K562 (cell line): ENCODE measurements at regions not wholly inside any gene's neighbourhood (a gene's known extent, or its start where the extent isn't known, plus 50 kb on each side); places are given as distances from the start of the nearest gene placed in this dataset.

ENCODE experiments used
- ATAC-seq: fragments of 200-7000 bp; cut with Tn5 transposase; 3 replicates; pipeline ENCODE4 v1.9.1; 2020; ENCODE audit warnings: moderate library complexity
- BruUV-seq: library from RNA; stranded (reverse); fragments of 400-500 nt; replicated peaks from 2 replicates; lab custom pipeline; 2021; lab: Mats Ljungman, UMichigan
- CTCF ChIA-PET: fragments of 300-600 bp; formaldehyde crosslinking; extraction: SDS; loops from one replicate; lab custom pipeline; 2021; ENCODE audit warnings: low intra/inter-chr PET ratio; lab: Yijun Ruan, JAX
- POLR2A ChIA-PET: fragments of 300-600, 350-650 bp; sonication (Branson Sonifier 250); formaldehyde crosslinking; extraction: SDS; loops from one replicate; lab custom pipeline; 2021; ENCODE audit warnings: antibody characterized with exemption, inconsistent platforms; lab: Yijun Ruan, JAX
- DNase-seq, 4 experiments: peaks; one replicate each; pipeline versions ENCODE4 v3.0.0 to v3.0.0-alpha.2; 2011 to 2018; ENCODE audit warnings: low spot score in 3 of 4, mixed read lengths in 3 of 4; ENCODE audit errors: extremely low read depth in 1 of 4
- FAIRE-seq: peaks from 2 replicates; lab custom pipeline; 2011; peaks lifted over from hg19 to GRCh38; lab: Jason Lieb, UNC
- H2AFZ ChIP-seq: 2 replicates; pipeline ENCODE4 v1.6.0; 2011; ENCODE audit warnings: low read depth, low read length, control low read depth, inconsistent platforms
- H3K27ac ChIP-seq: fragments of 200-600 bp; 3 replicates; pipeline ENCODE4 v1.8.0; 2011; ENCODE audit warnings: low read depth, mild to moderate bottlenecking, control low read depth, inconsistent platforms, low read length, moderate library complexity, mixed read lengths; ENCODE audit errors: extremely low read depth
- H3K27me3 ChIP-seq, 2 experiments: fragments of 300-600 bp in 1 of 2; 2 replicates in 1 of 2; 3 replicates in 1 of 2; pipeline versions ENCODE4 v1.6.0 to v1.8.0; 2011; ENCODE audit warnings: inconsistent platforms in 2 of 2, low read length in 2 of 2, mild to moderate bottlenecking in 1 of 2, mixed read lengths in 1 of 2, moderate library complexity in 1 of 2; ENCODE audit not compliant: control insufficient read depth in 2 of 2, insufficient read depth in 2 of 2
- H3K36me3 ChIP-seq: fragments of 300-600 bp; 3 replicates; pipeline ENCODE4 v1.8.0; 2011; ENCODE audit warnings: mild to moderate bottlenecking, low read length, inconsistent platforms; ENCODE audit not compliant: control insufficient read depth, insufficient read depth
- H3K4me1 ChIP-seq, 2 experiments: fragments of 200-600 bp in 1 of 2; replicated peaks in 1 of 2; 2 replicates in 1 of 2; 3 replicates in 1 of 2; pipeline versions ENCODE4 v1.5.1 to v1.8.0; 2011; ENCODE audit warnings: inconsistent platforms in 2 of 2, low read length in 2 of 2, mild to moderate bottlenecking in 1 of 2, mixed read lengths in 1 of 2, moderate library complexity in 1 of 2; ENCODE audit not compliant: control insufficient read depth in 2 of 2, insufficient read depth in 2 of 2
- H3K4me2 ChIP-seq: 2 replicates; pipeline ENCODE4 v1.6.1; 2011; ENCODE audit warnings: low read length, control low read depth, inconsistent platforms, mixed read lengths; ENCODE audit not compliant: insufficient read depth
- H3K4me3 ChIP-seq: fragments of 200-600 bp; sonication (generic), shearing (Covaris generic); 2 replicates; pipeline ENCODE4 v1.5.1; 2016; ENCODE audit warnings: control low read depth, inconsistent platforms
- H3K79me2 ChIP-seq: fragments of 200-600 bp; 3 replicates; pipeline ENCODE4 v1.8.0; 2011; ENCODE audit warnings: low read length, inconsistent platforms; ENCODE audit not compliant: control insufficient read depth, insufficient read depth
- H3K9ac ChIP-seq, 2 experiments: 2 replicates each; pipeline versions ENCODE4 v1.6.0 to v1.6.1; 2011; ENCODE audit warnings: low read depth in 2 of 2, low read length in 2 of 2, control low read depth in 1 of 2, inconsistent platforms in 1 of 2, mild to moderate bottlenecking in 1 of 2, mixed read lengths in 1 of 2; ENCODE audit not compliant: insufficient read depth in 1 of 2
- H3K9me1 ChIP-seq: one replicate; pipeline ENCODE4 v1.6.0; 2011; ENCODE audit warnings: inconsistent platforms, mild to moderate bottlenecking, low read length, moderate library complexity; ENCODE audit not compliant: control insufficient read depth, insufficient read depth
- H3K9me3 ChIP-seq: replicated peaks from 2 replicates; pipeline ENCODE4 v1.5.1; 2011; ENCODE audit warnings: low read depth, low read length, inconsistent platforms; ENCODE audit not compliant: control insufficient read depth, insufficient read depth
- H4K20me1 ChIP-seq: replicated peaks from 2 replicates; pipeline ENCODE4 v1.6.1; 2011; ENCODE audit warnings: low read length, inconsistent platforms, mixed read lengths; ENCODE audit not compliant: control insufficient read depth, insufficient read depth
- ETV5 ChIP-seq: sonication (generic); formaldehyde crosslinking; IDR thresholded peaks from 2 replicates; pipeline ENCODE4 v1.4.0; 2020; ENCODE audit warnings: low read depth, mild to moderate bottlenecking, missing genetic modification reagents
- HNRNPH1 ChIP-seq: fragments of 200-400 bp; formaldehyde crosslinking; optimal IDR thresholded peaks from 2 replicates; pipeline ENCODE3; 2017; ENCODE audit warnings: low read depth, mild to moderate bottlenecking, low read length, moderate library complexity
- IRF2 ChIP-seq: sonication (generic); formaldehyde crosslinking; IDR thresholded peaks from 2 replicates; pipeline ENCODE4 v1.8.1; 2022; ENCODE audit warnings: mild to moderate bottlenecking, missing genetic modification reagents
- MCM7 ChIP-seq, 2 experiments: fragments of 450-650 bp; IDR thresholded peaks; 2 replicates each; pipeline ENCODE4 v1.6.1; 2016 to 2018
- NCOR1 ChIP-seq: fragments of 450-650 bp; IDR thresholded peaks from 2 replicates; pipeline ENCODE4 v1.6.1; 2016; ENCODE audit warnings: mild to moderate bottlenecking, moderate library complexity
- PHF21A ChIP-seq: fragments of 450-650 bp; IDR thresholded peaks from 2 replicates; pipeline ENCODE4 v1.6.1; 2017; ENCODE audit warnings: low read depth, borderline replicate concordance
- PYGO2 ChIP-seq: fragments of 450-650 bp; IDR thresholded peaks from 2 replicates; pipeline ENCODE4 v1.6.1; 2016; ENCODE audit warnings: mild to moderate bottlenecking, missing genetic modification characterization, moderate library complexity, missing compliant biosample characterization
- RBBP5 ChIP-seq: fragments of 200-600 bp; sonication (generic); IDR thresholded peaks from 2 replicates; pipeline ENCODE4 v1.6.1; 2012; ENCODE audit warnings: borderline replicate concordance, mild to moderate bottlenecking, low read length, control low read depth, inconsistent platforms; ENCODE audit not compliant: insufficient read depth, poor library complexity, severe bottlenecking
- RBM22 ChIP-seq: fragments of 200-400 bp; formaldehyde crosslinking; IDR thresholded peaks from 2 replicates; pipeline ENCODE4 v1.6.1; 2018; ENCODE audit warnings: low read length, low read depth; ENCODE audit not compliant: poor library complexity, severe bottlenecking
- SETDB1 ChIP-seq: IDR thresholded peaks from one replicate; pipeline ENCODE4 v1.6.1; 2012; ENCODE audit warnings: low read length, control low read depth, inconsistent platforms
- TCFL5 ChIP-seq: fragments of 250-450 bp; sonication (Bioruptor Pico); conservative IDR thresholded peaks from 2 replicates; pipeline ENCODE4 v1.6.1; 2021; ENCODE audit warnings: mild to moderate bottlenecking, moderate library complexity, matching md5 sums
- ZFP1 ChIP-seq: fragments of 450-650 bp; formaldehyde crosslinking; IDR thresholded peaks from 2 replicates; pipeline ENCODE4 v1.4.0; 2020; ENCODE audit warnings: mild to moderate bottlenecking, mixed read lengths
- ZNF12 ChIP-seq: sonication (generic); formaldehyde crosslinking; IDR thresholded peaks from 2 replicates; pipeline ENCODE4 v1.4.0; 2020; ENCODE audit warnings: mild to moderate bottlenecking, missing genetic modification reagents
- ZNF212 ChIP-seq: fragments of 450-650 bp; formaldehyde crosslinking; IDR thresholded peaks from 2 replicates; pipeline ENCODE4 v1.4.0; 2020; ENCODE audit warnings: mild to moderate bottlenecking
- ZNF311 ChIP-seq: fragments of 250-450 bp; sonication (Bioruptor Pico); IDR thresholded peaks from 2 replicates; pipeline ENCODE4 v1.4.0; 2020; ENCODE audit warnings: mild to moderate bottlenecking, moderate library complexity
- ZNF445 ChIP-seq: fragments of 250-450 bp; sonication (Bioruptor Pico); IDR thresholded peaks from 2 replicates; pipeline ENCODE4 v1.4.0; 2020; ENCODE audit warnings: low read depth, mild to moderate bottlenecking, moderate library complexity
- ZSCAN32 ChIP-seq: fragments of 450-650 bp; formaldehyde crosslinking; IDR thresholded peaks from 2 replicates; pipeline ENCODE4 v1.4.0; 2020; ENCODE audit warnings: mild to moderate bottlenecking, moderate library complexity
- WGBS: fragments of 100-300 bp; shearing (Covaris generic); methylation state at CpG from one replicate; pipeline ENCODE4 v1.1.6; 2016; ENCODE audit warnings: low coverage, mixed read lengths; ENCODE audit not compliant: insufficient coverage; ENCODE audit errors: missing lambda C conversion rate; 5-methylcytosine and 5-hydroxymethylcytosine counted together
- in situ Hi-C: fragments of 300-500 bp; cut with MboI; formaldehyde crosslinking; loops from 4 replicates; pipeline ENCODE4 v1.15.0; 2018; ENCODE audit warnings: inconsistent platforms, mixed read lengths
- intact Hi-C: fragments of 100-400 bp; cut with micrococcal nuclease; formaldehyde crosslinking; loops from 2 replicates; pipeline ENCODE4 v1.14.2; 2022
- TF ChIP-seq, protein P1 (sequence below): fragments of 450-650 bp; conservative IDR thresholded peaks from 2 replicates; pipeline ENCODE4 v1.6.1; 2016; ENCODE audit warnings: missing genetic modification characterization, low read depth, mild to moderate bottlenecking, missing compliant biosample characterization, moderate library complexity
- TF ChIP-seq, protein P2 (sequence below): fragments of 250-450 bp; sonication (Bioruptor Pico); IDR thresholded peaks from 2 replicates; pipeline ENCODE4 v1.5.1; 2021; ENCODE audit warnings: mild to moderate bottlenecking
- TF ChIP-seq, protein P3 (sequence below): fragments of 450-650 bp; formaldehyde crosslinking; IDR thresholded peaks from 2 replicates; pipeline ENCODE4 v1.4.0; 2022; ENCODE audit warnings: mild to moderate bottlenecking, moderate library complexity

DNA sequence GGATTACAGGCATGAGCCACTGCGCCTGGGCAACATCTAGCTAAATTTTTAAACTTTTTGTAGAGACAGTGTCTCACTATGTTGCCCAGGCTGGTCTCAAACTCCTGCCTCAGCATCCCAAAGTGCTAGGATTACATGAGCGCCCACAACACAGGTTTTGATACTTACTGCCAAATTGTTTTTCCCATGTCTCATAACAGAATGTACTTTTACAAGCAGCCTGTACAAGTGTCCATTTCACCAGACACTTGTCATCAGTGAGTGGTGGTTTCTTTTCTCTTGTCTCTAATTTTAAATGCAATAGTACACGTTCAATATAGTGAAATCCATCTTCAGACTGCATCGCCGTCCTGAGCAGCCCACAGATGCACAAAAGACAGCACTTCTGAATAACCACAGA is 116.4 kb upstream of the LYZL2 start:
- no peak for FAIRE-seq
- ATAC-seq, result no peak
- in situ Hi-C loops, result loop anchor here (25.0 kb wide), 1 partner anchor 1041 kb away; no protein-coding TSS in a partner anchor

More for the DNA sequence above, 116.4 kb upstream of the LYZL2 start:
- intact Hi-C loops, result no loop called here
- 2% methylated on average over 5 of the region's 5 CpGs for WGBS
- peaks cover 3 to 52% of the 10 kb centered on the region in 2 experiments; a peak in 4 of 5 replicates for H3K27me3 ChIP-seq
- H3K4me2 ChIP-seq, result no peak overlapping the region
- no peaks in the 10 kb centered on the region for H3K79me2 ChIP-seq
- H3K9ac ChIP-seq, result no peak overlapping the region
- no peak overlapping the region for H3K27ac ChIP-seq
- no peaks in the 10 kb centered on the region for H3K9me1 ChIP-seq
- CTCF ChIA-PET, result no interaction called here
- BruUV-seq, result no TSS peak
- no peak overlapping the region for H3K4me3 ChIP-seq
- H3K4me1 ChIP-seq, result no peaks in the 10 kb centered on the region; a peak in 1 of 5 replicates
- no peaks in the 10 kb centered on the region for H4K20me1 ChIP-seq
- TF ChIP-seq SETDB1, result no peak
- TF ChIP-seq PYGO2, result no peak
- no peak for TF ChIP-seq TCFL5 (CRISPR knock-in tag)
- TF ChIP-seq ZNF311, result no peak
- TF ChIP-seq IRF2, result no peak
- no peak for TF ChIP-seq ZNF212 (CRISPR knock-in tag)
- TF ChIP-seq PHF21A, result no peak
- TF ChIP-seq, protein P1, sequence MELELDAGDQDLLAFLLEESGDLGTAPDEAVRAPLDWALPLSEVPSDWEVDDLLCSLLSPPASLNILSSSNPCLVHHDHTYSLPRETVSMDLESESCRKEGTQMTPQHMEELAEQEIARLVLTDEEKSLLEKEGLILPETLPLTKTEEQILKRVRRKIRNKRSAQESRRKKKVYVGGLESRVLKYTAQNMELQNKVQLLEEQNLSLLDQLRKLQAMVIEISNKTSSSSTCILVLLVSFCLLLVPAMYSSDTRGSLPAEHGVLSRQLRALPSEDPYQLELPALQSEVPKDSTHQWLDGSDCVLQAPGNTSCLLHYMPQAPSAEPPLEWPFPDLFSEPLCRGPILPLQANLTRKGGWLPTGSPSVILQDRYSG (tag), result no peak
- no peak for TF ChIP-seq MCM7 (IDR thresholded peaks at IDR 0.05)
- no peak for TF ChIP-seq ZNF12
- TF ChIP-seq RBBP5, result no peak
- TF ChIP-seq, protein P2, sequence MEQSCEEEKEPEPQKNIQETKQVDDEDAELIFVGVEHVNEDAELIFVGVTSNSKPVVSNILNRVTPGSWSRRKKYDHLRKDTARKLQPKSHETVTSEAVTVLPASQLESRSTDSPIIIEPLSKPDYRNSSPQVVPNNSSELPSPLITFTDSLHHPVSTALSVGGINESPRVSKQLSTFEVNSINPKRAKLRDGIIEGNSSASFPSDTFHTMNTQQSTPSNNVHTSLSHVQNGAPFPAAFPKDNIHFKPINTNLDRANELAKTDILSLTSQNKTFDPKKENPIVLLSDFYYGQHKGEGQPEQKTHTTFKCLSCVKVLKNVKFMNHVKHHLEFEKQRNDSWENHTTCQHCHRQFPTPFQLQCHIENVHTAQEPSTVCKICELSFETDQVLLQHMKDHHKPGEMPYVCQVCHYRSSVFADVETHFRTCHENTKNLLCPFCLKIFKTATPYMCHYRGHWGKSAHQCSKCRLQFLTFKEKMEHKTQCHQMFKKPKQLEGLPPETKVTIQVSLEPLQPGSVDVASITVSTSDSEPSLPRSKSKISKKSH (CRISPR knock-in tag), result no peak
- TF ChIP-seq RBM22, result no peak
- no peak for TF ChIP-seq NCOR1
- TF ChIP-seq ZSCAN32 (CRISPR knock-in tag), result no peak
- TF ChIP-seq HNRNPH1, result no peak
- no peak for TF ChIP-seq ZNF445
- no peak for TF ChIP-seq ETV5 (CRISPR knock-in tag)
- TF ChIP-seq ZFP1 (CRISPR knock-in tag), result no peak
- TF ChIP-seq, protein P3, sequence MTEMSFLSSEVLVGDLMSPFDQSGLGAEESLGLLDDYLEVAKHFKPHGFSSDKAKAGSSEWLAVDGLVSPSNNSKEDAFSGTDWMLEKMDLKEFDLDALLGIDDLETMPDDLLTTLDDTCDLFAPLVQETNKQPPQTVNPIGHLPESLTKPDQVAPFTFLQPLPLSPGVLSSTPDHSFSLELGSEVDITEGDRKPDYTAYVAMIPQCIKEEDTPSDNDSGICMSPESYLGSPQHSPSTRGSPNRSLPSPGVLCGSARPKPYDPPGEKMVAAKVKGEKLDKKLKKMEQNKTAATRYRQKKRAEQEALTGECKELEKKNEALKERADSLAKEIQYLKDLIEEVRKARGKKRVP (CRISPR knock-in tag), result no peak
- no peaks in the 10 kb centered on the region for H3K36me3 ChIP-seq
- POLR2A ChIA-PET, result no interaction called here
- no peaks in the 10 kb centered on the region for H3K9me3 ChIP-seq
- DNase-seq, result no peak
- no peak overlapping the region for H2AFZ ChIP-seq
